ENCODE measurements at regions not wholly inside any gene's neighbourhood (a gene's known extent, or its start where the extent isn't known, plus 50 kb on each side); places are given as distances from the start of the nearest gene placed in this dataset.

- DNase-seq (ENCODE audit: low spot score in 2 of 2): no peak
- in situ Hi-C loops (cut with MboI; ENCODE audit: low sequenced_read_pairs): no loop called here
- Histone ChIP-seq H3K4me3 (no peak overlapping the region), H3K4me1 (0 out of 2 replicates have a peak, but pooled peaks cover 2% of the 10 kb centered on the region), H3K27me3 (ENCODE audit: low read depth) (peaks cover 12% of the 10 kb centered on the region; the same call in 1 of the 2 replicates), H3K9me3 (no peaks in the 10 kb centered on the region), H3K36me3 (replicated peaks) (no peaks in the 10 kb centered on the region)
Observed at GRCh38 chr14:58788655-58789503, 151.1 kb downstream of the DACT1 start.

- Histone ChIP-seq H3K4me3 (no peak overlapping the region), H3K4me1 (0 out of 2 replicates have a peak, but pooled peaks cover 2% of the 10 kb centered on the region), H3K27me3 (ENCODE audit: low read depth) (peaks cover 9% of the 10 kb centered on the region; the same call in 1 of the 2 replicates), H3K36me3 (replicated peaks) (no peaks in the 10 kb centered on the region), H3K9me3 (no peaks in the 10 kb centered on the region)
- no peak for DNase-seq (ENCODE audit: low spot score in 2 of 2)
- in situ Hi-C loops (cut with MboI; ENCODE audit: low sequenced_read_pairs): no loop called here
Observed at GRCh38 chr14:58789736-58790135, 152.0 kb downstream of the DACT1 start.

- DNase-seq (ENCODE audit: low spot score in 2 of 2): no peak
- Histone ChIP-seq H3K4me1 (0 out of 2 replicates have a peak, but pooled peaks cover 2% of the 10 kb centered on the region), H3K9me3 (no peaks in the 10 kb centered on the region), H3K36me3 (replicated peaks) (no peaks in the 10 kb centered on the region), H3K4me3 (no peak overlapping the region), H3K27me3 (ENCODE audit: low read depth) (peaks cover 2% of the 10 kb centered on the region; the same call in 1 of the 2 replicates)
- in situ Hi-C loops (cut with MboI; ENCODE audit: low sequenced_read_pairs): no loop called here
Observed at GRCh38 chr14:58792416-58792815, 154.7 kb downstream of the DACT1 start.

GRCh38 chr14:58793131-58793740 lies 155.5 kb downstream of the DACT1 start:
- Histone ChIP-seq H3K27me3 (ENCODE audit: low read depth) (peaks cover 2% of the 10 kb centered on the region; the same call in 1 of the 2 replicates), H3K36me3 (replicated peaks) (no peaks in the 10 kb centered on the region), H3K4me3 (no peak overlapping the region), H3K4me1 (0 out of 2 replicates have a peak, but pooled peaks cover 2% of the 10 kb centered on the region), H3K9me3 (no peaks in the 10 kb centered on the region)
- in situ Hi-C loops (cut with MboI; ENCODE audit: low sequenced_read_pairs): no loop called here
- DNase-seq (ENCODE audit: low spot score in 2 of 2): no peak

GRCh38 chr14:58794993-58795762 lies 157.4 kb downstream of the DACT1 start:
- Histone ChIP-seq H3K27me3 (ENCODE audit: low read depth) (peaks cover 2% of the 10 kb centered on the region; the same call in 1 of the 2 replicates), H3K36me3 (replicated peaks) (no peaks in the 10 kb centered on the region), H3K9me3 (no peaks in the 10 kb centered on the region), H3K4me3 (no peak overlapping the region), H3K4me1 (no peaks in the 10 kb centered on the region)
- no peak for DNase-seq (ENCODE audit: low spot score in 2 of 2)
- in situ Hi-C loops (cut with MboI; ENCODE audit: low sequenced_read_pairs): no loop called here

- Histone ChIP-seq H3K27me3 (ENCODE audit: low read depth) (peaks cover 2% of the 10 kb centered on the region; the same call in 1 of the 2 replicates), H3K4me3 (no peak overlapping the region), H3K9me3 (no peaks in the 10 kb centered on the region), H3K36me3 (replicated peaks) (no peaks in the 10 kb centered on the region), H3K4me1 (no peaks in the 10 kb centered on the region)
- DNase-seq (ENCODE audit: low spot score in 2 of 2): no peak
- in situ Hi-C loops (cut with MboI; ENCODE audit: low sequenced_read_pairs): no loop called here
Observed at GRCh38 chr14:58796242-58797009, 158.7 kb downstream of the DACT1 start.

- no peaks in the 10 kb centered on the region for H3K36me3 ChIP-seq (replicated peaks)
- H3K9me3 ChIP-seq: no peaks in the 10 kb centered on the region
- H3K4me1 ChIP-seq: no peaks in the 10 kb centered on the region
- no peak for DNase-seq (ENCODE audit: low spot score in 2 of 2)
- no peak overlapping the region for H3K4me3 ChIP-seq
- in situ Hi-C loops (cut with MboI; ENCODE audit: low sequenced_read_pairs): no loop called here
- peaks cover 2% of the 10 kb centered on the region; the same call in 1 of the 2 replicates for H3K27me3 ChIP-seq (ENCODE audit: low read depth)
Observed at GRCh38 chr14:58797010-58797429, 159.3 kb downstream of the DACT1 start.

GRCh38 chr14:58798173-58798572 lies 160.4 kb downstream of the DACT1 start:
- no peak for DNase-seq (ENCODE audit: low spot score in 2 of 2)
- peaks cover 2% of the 10 kb centered on the region; the same call in 1 of the 2 replicates for H3K27me3 ChIP-seq (ENCODE audit: low read depth)
- no peak overlapping the region for H3K4me3 ChIP-seq
- in situ Hi-C loops (cut with MboI; ENCODE audit: low sequenced_read_pairs): no loop called here
- H3K9me3 ChIP-seq: no peaks in the 10 kb centered on the region
- no peaks in the 10 kb centered on the region for H3K4me1 ChIP-seq
- no peaks in the 10 kb centered on the region for H3K36me3 ChIP-seq (replicated peaks)

- DNase-seq (ENCODE audit: low spot score in 2 of 2): no peak
Observed at GRCh38 chr14:58801086-58801485, 163.3 kb downstream of the DACT1 start.

GRCh38 chr14:58805057-58805456 lies 167.3 kb downstream of the DACT1 start:
- no peaks in the 10 kb centered on the region for H3K36me3 ChIP-seq (replicated peaks)
- in situ Hi-C loops (cut with MboI; ENCODE audit: low sequenced_read_pairs): no loop called here
- no peaks in the 10 kb centered on the region for H3K9me3 ChIP-seq
- no peak for DNase-seq (ENCODE audit: low spot score in 2 of 2)
- no peaks in the 10 kb centered on the region for H3K4me1 ChIP-seq
- H3K27me3 ChIP-seq (ENCODE audit: low read depth): no peaks in the 10 kb centered on the region; the same call in 1 of the 2 replicates
- no peak overlapping the region for H3K4me3 ChIP-seq

More at GRCh38 chr14:58801086-58801485, 163.3 kb downstream of the DACT1 start:
- in situ Hi-C loops (cut with MboI; ENCODE audit: low sequenced_read_pairs): no loop called here
- Histone ChIP-seq H3K9me3 (no peaks in the 10 kb centered on the region), H3K36me3 (replicated peaks) (no peaks in the 10 kb centered on the region), H3K27me3 (ENCODE audit: low read depth) (no peaks in the 10 kb centered on the region; the same call in 1 of the 2 replicates), H3K4me1 (no peaks in the 10 kb centered on the region), H3K4me3 (no peak overlapping the region)

GRCh38 chr14:58805605-58806409 lies 168.0 kb downstream of the DACT1 start:
- H3K4me3 ChIP-seq: no peak overlapping the region
- DNase-seq (ENCODE audit: low spot score in 2 of 2): no peak
- H3K27me3 ChIP-seq (ENCODE audit: low read depth): no peaks in the 10 kb centered on the region; the same call in none of the 2 replicates
- no peaks in the 10 kb centered on the region for H3K36me3 ChIP-seq (replicated peaks)
- H3K9me3 ChIP-seq: no peaks in the 10 kb centered on the region
- H3K4me1 ChIP-seq: no peaks in the 10 kb centered on the region
- in situ Hi-C loops (cut with MboI; ENCODE audit: low sequenced_read_pairs): no loop called here

GRCh38 chr14:58807191-58807590 lies 169.4 kb downstream of the DACT1 start:
- no peak overlapping the region for H3K4me3 ChIP-seq
- H3K27me3 ChIP-seq (ENCODE audit: low read depth): no peaks in the 10 kb centered on the region; the same call in none of the 2 replicates
- no peaks in the 10 kb centered on the region for H3K36me3 ChIP-seq (replicated peaks)
- in situ Hi-C loops (cut with MboI; ENCODE audit: low sequenced_read_pairs): no loop called here
- no peak for DNase-seq (ENCODE audit: low spot score in 2 of 2)
- H3K4me1 ChIP-seq: no peaks in the 10 kb centered on the region
- no peaks in the 10 kb centered on the region for H3K9me3 ChIP-seq
